ENCODE measurements at regions not wholly inside any gene's neighbourhood (a gene's known extent, or its start where the extent isn't known, plus 50 kb on each side); places are given as distances from the start of the nearest gene placed in this dataset.

- TF ChIP-seq CHD7 (IDR thresholded peaks at IDR 0.05; ENCODE audit: insufficient replicate concordance, low read length) (no peak), CBX5 (IDR thresholded peaks at IDR 0.05; ENCODE audit: low read depth, low read length) (no peak), SP4 (IDR thresholded peaks at IDR 0.05; ENCODE audit: low read length) (no peak), BACH1 (IDR thresholded peaks at IDR 0.05; ENCODE audit: low read length) (no peak), GTF2F1 (IDR thresholded peaks at IDR 0.05; ENCODE audit: borderline replicate concordance, low read depth, low read length) (no peak)
Measured at GRCh38 chr11:10930224-10930971, 72.5 kb upstream of the ZBED5 start (continued).

Data from H1 (cell line).